ENCODE measurements at regions not wholly inside any gene's neighbourhood (a gene's known extent, or its start where the extent isn't known, plus 50 kb on each side); places are given as distances from the start of the nearest gene placed in this dataset.

DNA sequence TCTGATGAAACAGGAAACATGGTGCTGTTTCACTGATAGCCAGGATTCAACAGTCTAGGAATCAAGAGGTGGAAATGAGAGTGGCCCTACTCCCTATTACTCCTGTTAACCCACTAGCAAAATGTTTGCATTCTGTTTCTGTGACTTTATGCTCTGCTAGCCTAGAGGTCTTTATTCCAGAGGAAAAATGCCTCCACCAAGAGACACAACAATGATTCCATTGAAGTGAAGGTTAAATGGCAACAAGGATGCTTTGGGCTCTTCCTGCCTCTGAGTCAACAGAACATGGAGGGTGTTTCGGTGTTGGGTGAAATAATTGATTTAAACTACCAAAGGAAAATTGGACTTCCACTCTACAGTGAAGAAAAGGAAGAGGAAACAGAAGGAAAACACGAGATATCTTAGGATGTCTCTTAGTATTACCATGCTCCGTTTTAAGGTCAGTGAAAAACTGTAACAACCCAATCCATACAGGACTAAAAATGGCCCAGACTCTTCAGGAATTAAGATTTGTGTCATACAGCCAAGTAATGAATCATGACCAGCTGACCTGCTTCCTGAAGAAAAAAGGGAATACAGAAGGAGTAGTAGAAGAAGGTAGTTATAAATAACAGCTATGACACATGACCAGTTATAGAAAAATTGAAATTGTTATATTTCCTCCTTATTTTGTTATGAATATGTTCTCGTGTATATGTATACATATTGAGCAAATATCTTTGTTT is 1237.8 kb downstream of the NCAM2 start:
- DNase-seq (ENCODE audit: extremely low spot score) = no peak
- CTCF ChIA-PET = no interaction called here

GRCh38 chr21:22244516-22244915 is 1246.3 kb downstream of the NCAM2 start:
- CTCF ChIA-PET = no interaction called here
- TF ChIP-seq, protein P1, sequence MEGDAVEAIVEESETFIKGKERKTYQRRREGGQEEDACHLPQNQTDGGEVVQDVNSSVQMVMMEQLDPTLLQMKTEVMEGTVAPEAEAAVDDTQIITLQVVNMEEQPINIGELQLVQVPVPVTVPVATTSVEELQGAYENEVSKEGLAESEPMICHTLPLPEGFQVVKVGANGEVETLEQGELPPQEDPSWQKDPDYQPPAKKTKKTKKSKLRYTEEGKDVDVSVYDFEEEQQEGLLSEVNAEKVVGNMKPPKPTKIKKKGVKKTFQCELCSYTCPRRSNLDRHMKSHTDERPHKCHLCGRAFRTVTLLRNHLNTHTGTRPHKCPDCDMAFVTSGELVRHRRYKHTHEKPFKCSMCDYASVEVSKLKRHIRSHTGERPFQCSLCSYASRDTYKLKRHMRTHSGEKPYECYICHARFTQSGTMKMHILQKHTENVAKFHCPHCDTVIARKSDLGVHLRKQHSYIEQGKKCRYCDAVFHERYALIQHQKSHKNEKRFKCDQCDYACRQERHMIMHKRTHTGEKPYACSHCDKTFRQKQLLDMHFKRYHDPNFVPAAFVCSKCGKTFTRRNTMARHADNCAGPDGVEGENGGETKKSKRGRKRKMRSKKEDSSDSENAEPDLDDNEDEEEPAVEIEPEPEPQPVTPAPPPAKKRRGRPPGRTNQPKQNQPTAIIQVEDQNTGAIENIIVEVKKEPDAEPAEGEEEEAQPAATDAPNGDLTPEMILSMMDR (IDR thresholded peaks at IDR 0.05; ENCODE audit: control extremely low read depth, extremely low read depth, low read depth, missing control alignments) = no peak
- no peak for DNase-seq (ENCODE audit: extremely low spot score)
- POLR2A ChIA-PET = no interaction called here

More for the DNA sequence above, 1237.8 kb downstream of the NCAM2 start:
- POLR2A ChIA-PET = no interaction called here
- TF ChIP-seq, protein P1 (IDR thresholded peaks at IDR 0.05; ENCODE audit: control extremely low read depth, extremely low read depth, low read depth, missing control alignments) = no peak

- CTCF ChIA-PET = no interaction called here
- POLR2A ChIA-PET = no interaction called here
- DNase-seq (ENCODE audit: extremely low spot score) = no peak
- TF ChIP-seq, protein P1 (IDR thresholded peaks at IDR 0.05; ENCODE audit: control extremely low read depth, extremely low read depth, low read depth, missing control alignments) = no peak
Measured at GRCh38 chr21:22250355-22250754, 1252.1 kb downstream of the NCAM2 start.

- CTCF ChIA-PET = no interaction called here
- POLR2A ChIA-PET = no interaction called here
- no peak for DNase-seq (ENCODE audit: extremely low spot score)
- TF ChIP-seq, protein P1 (IDR thresholded peaks at IDR 0.05; ENCODE audit: control extremely low read depth, extremely low read depth, low read depth, missing control alignments) = no peak
Measured at GRCh38 chr21:22253761-22254160, 1255.6 kb downstream of the NCAM2 start.

DNA sequence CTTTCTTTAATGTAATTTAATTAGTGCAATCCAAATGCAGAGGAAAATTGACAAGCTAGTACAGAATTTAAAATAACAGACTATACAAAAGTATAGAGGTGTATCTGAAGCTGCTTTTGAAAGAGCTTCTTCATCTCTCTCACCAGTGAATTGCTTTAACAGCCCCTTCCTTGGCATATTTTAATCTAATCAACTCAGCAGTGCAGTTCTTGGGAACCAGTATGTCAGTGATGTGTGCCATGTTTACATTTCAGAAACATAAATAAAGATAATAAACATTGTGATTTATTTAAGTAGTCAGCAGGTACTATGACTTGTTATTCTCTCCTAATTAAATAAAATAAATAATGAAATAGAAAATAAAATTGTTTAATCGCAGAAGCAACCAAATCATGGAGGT is 1260.6 kb downstream of the NCAM2 start:
- TF ChIP-seq, protein P1 (IDR thresholded peaks at IDR 0.05; ENCODE audit: control extremely low read depth, extremely low read depth, low read depth, missing control alignments) = no peak
- no peak for DNase-seq (ENCODE audit: extremely low spot score)
- ChIA-PET POLR2A (no interaction called here), CTCF (no interaction called here)

GRCh38 chr21:22260274-22260673 is 1262.1 kb downstream of the NCAM2 start:
- ChIA-PET POLR2A (no interaction called here), CTCF (interaction anchor here (1.7 kb wide), 1 partner anchor 18 kb away, joined by 3 read pairs; no protein-coding TSS in a partner anchor)
- no peak for DNase-seq (ENCODE audit: extremely low spot score)
- TF ChIP-seq, protein P1 (IDR thresholded peaks at IDR 0.05; ENCODE audit: control extremely low read depth, extremely low read depth, low read depth, missing control alignments) = no peak
